Stimulated activated CD8-positive, alpha-beta memory T cell treated with anti-CD3 and anti-CD28 coated beads, Interleukin-4, amount 100 ng/mL, for 48 hours (primary cell): ENCODE measurements at regions not wholly inside any gene's neighbourhood (a gene's known extent, or its start where the extent isn't known, plus 50 kb on each side); places are given as distances from the start of the nearest gene placed in this dataset.
A peak's percentile ranks its signal among the peaks of the same experiment; 100 is the strongest.

Experiments
- DNase-seq: peaks from one replicate; pipeline ENCODE4 v3.0.0-alpha.2; 2020

DNA sequence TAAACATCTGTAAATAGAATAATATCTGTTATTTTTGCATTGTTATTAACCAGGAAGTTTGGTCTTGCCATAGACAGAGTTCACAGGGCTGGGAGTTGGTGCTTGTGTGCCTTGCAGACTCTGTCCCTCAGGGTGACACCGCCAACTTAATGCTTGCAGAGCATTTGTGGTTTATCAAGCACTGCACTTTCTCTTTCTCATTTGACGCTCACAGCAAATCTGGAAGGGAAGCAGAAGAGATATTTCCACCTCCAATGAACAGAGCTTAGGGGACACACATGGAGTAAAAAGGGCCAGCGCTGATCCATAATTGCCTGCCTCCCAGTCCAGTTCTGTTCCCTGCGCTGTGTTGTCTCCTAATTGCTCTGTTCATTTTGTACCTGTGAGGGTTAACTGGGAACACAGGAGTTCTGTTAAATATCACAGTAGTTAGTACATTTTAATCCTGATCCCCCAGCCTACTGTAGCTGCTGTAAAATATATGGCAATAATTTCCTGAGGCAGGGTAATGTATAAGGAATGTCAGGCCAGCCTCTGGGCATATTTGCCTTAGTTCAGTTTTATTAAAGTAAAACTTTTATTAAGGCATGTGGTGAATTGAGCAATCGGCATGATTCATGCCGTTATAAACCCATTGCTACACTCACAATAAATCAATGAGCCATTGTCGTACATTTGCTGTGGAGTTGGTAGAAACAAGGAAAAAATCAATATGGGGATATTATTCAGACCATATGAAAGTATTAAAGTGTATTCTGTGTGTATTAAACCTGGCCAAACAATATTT lies 182.5 kb upstream of the OSR1 start:
- no peak for DNase-seq

DNA sequence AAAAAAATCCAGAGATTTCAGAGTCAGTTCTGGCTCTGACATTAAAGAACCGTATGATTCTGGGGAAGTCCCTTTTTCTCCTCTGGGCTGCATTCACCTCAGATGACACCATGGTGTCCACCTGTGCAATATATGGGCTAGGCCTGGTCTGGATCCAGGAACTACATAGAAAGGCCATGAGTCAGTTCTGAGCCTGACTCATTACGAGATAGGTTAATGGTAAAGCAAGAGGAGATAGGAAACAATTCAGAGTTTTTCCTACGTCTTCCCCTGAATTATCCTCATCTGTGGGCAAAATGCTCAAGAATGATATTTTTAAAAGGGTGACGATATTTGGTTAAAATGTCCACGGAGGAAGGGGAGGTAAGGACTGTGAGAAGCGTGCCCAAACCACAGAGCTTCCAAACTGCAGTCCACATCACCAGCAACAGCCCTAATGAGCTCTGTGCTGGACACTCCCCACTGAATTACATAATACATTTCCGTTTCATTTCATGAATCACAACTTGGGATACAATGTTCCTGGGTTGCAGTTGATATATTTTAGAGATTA lies 180.1 kb upstream of the OSR1 start:
- DNase-seq, result no peak

DNA sequence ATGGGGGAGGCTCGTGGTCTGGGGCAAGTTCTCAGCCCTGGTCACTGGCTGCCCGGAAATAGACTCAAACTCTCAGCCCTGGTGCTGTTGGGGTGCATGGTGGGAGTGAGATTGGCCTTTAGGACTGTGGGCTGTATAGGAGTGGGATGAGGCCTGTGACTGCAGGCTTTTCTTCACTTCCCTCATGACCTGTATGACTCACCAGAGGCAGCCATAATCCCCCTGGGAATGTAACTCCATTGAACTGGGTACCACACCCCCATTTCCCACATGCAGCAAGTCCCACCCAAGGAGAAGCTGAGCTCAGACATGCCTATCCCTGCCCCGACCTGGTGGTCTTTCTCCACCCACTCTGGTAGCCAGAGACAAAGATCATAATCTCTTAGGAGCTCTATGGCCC lies 177.7 kb upstream of the OSR1 start:
- DNase-seq, result no peak

DNA sequence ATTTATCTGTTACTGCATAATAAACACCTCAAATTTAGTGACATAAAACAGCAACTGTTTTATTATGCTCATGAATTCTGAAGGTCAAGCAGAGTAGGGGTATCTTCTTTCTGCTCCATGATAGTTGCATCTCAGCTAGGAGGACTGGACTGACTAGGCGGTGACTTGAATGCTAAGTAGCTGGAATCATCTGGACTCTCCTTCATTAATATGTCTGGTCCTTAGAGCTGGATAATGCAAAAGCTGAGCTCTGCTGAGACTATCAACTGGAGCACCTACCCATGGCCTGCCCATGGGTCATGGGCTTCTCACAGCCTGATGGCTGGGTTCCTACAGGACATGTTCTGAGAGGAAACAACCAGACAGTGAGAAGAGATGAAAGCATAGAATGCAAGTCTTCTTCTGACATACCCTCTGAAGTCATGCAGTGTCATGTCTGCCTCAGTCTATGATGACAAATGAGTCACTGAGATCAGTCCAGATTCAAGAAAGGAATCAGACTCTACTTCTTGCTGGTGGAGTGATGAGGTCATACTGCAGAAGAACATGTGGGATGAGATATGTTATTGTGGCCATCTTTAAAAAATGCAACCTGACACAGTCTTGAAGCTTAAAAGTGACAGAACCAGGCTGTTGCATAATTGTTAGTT lies 174.2 kb upstream of the OSR1 start:
- DNase-seq, result no peak

DNA sequence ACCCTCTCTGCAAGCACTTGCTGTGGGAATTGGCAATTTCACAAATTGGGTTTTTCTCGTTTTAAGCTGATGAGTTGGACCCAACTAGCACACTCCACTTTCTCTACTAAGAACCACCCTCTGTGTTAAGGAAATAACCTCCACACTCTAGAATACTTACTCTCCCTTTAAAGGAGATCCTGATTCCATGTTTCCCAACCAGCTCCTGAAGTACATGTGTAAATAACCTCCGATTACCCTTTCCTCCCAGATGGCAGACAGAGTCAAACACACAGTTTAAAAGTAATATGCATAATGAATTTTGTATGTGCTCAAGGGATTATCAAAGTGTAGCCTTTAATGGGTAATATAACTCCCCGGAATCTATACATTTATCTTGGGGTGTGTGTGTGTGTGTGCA lies 171.3 kb upstream of the OSR1 start:
- DNase-seq, result no peak

DNA sequence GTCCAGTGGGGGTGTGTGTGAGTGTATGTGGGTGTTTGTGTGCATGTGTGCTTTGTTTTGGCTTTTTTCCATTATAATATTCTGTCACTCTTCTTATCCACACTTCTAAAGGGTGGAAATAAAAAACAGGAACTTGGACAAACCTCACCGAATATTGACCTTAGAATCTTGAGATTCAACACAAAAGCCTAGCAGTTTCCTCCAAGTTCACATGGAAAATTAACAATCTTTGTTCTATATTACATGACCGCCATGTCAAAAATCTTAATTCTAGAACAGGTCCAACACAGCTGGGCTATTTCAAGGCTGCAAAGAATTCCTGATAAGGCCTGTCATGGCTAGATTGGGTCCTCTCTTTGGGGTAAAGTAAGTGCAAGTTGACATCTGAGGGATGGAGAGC lies 169.3 kb upstream of the OSR1 start:
- DNase-seq, result no peak

DNA sequence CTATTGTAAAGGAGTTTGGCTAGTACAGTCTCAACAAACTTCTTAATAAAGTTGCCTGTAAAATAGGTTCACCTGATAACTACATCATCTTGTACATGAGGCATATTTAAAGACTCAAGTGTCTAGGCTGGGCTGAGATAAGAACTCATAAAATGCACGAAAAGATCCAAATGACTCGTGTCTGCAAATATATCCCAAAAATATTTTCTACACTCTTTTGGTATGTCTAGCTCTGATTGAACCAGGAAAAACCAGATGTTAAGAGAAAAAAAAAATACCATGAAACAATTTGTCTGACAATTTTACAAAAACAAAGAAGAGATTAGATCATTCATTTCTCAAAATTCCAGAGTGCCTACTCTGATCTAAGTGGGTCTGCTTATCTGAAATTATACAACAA lies 166.9 kb upstream of the OSR1 start:
- no peak for DNase-seq

DNA sequence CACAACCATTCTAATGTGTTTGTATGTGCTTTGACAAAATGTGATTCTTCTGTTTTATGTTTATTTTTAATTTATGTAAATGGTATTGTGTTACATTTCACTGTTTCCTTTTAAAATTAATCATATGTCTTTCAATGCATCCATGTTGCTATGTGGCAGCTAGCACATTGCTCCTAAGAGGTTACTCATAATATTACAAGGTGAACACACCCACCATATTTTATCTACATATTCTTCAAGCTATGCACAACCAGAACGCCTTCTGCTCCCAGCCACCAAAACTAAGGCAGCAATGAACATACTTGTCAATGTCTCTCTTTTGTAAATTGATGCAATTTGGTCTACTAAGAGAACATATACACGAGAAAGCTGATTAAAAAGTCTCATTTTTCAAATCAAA lies 160.6 kb upstream of the OSR1 start:
- no peak for DNase-seq

DNA sequence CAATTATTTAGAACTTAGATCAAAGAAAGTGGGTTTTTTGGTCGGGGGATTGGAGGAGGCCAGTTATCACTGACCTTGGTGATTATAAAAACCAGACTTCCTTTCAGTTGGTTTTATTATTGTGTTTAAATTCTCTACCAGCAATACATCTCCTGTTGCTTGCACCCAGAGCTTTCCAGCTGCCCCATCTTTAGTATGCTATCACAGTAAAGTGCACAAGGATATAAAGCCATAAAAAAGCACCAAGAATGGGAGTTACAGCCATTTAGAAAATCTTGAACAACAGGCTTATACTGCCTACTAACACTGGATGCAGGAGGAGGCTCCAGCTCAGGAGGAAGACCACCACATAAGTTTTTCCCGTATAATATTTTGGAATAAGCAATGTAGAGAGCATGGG lies 148.7 kb upstream of the OSR1 start:
- no peak for DNase-seq

DNA sequence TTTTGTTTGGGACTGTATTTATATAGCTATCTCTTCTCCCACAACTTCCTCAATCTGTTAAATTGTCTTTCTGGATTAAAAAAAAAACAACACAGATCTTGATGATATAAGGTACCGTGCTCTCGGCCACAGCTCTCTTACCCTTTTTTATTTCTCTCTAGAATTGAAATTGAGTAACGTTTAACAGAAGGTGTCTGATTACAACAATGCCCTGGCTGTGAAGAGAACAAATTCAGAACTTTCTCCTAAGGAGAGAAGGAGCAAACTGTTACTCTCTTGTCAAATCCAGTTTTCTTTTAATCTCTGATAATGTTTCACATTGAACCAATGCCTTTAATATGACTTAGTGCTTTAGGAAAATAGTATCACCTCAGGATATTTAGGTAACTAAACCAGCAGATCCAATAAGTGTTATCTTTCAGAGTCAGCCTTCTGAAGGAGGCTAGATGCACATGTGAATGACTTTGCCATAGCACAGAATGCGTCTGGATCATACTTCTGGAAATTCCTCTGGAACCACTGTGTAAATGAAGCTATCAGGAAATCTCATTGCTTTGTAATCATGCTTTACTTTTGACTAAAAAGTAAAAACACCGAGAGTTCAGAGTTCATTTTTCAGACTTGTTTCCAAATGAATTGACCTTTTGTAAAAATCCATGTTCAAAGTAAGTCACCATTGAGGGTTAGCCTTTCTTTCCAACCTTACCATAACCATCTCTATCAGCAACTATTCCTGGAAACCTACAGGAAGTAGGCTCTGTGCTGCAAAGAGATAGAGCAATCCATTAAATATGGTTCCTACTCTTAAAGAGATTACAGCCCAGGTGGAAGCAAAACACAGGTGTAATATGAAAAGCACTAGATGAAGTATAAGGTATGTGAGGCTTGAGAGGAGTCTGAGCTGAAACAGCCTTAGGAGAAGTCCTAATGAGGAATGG lies 147.0 kb upstream of the OSR1 start:
- no peak for DNase-seq

DNA sequence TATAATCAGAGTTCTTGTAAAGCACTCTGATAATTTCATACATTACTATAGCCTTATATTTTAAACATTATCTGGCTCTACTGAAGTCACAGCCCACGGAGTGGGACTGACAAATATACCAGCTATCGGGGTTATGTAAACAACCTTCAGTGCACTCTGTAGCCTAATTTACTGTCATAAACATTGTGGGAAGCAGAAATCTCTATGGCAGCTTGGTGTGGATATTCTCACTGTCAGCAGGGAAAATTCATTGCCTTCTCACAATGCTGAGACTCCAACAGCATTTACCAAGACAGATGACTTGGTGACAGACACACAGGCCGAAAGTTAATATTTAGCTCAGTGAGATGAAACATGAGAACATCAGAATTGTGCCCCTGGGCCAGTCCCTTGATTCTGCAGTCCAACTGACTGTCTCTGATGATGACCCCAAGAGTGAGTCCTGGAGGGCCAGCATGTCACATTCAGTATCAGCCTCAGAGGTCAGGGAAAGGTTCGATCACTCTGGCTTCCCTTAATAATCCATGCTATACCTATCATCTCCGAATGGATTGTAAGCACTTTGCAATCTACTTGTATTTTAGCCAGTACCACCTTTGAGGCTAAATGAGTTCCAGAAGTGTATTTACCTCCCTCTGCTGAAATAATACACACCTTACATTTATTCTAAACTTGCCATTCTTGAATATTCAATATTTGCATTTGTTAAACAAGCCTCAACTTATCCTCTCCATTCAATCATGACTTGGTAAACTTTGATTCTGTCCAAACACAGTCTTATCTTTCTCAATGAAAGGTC lies 146.2 kb upstream of the OSR1 start:
- no peak for DNase-seq

DNA sequence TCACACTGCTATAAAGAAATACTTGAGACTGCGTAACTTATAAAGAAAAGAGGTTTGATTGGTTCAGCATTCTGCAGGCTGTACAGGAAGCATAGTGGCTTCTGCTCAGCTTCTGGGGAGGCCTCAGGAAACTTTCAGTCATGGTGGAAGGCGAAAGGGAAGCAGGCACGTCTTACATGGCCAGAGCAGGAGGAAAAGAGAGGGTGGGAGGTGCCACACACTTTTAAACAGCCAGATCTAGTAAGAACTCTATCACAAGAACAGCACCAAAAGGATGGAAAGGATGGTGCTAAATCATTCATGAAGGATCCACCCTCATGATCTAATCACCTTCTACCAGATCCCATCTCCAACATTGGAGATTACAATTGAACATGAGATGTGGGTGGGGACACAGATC lies 145.5 kb upstream of the OSR1 start:
- no peak for DNase-seq

DNA sequence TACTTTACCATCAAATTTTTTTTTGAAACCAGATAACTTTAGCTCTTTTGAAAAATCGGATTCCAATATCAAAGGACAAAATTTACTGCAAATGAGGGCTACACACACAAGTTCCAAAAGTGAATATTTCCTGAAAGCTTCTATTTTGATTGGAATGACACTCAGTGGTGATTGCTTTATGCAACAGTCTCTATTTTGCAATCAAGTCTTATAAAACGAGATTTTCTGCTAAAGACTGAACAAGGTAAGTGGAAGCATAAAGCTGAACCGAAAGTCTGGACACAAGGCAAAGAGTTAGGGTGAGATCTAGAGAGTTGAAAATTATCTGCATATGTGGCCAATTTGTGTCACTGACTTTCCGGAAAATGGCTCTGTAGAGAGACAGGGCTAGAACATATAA lies 145.0 kb upstream of the OSR1 start:
- no peak for DNase-seq

DNA sequence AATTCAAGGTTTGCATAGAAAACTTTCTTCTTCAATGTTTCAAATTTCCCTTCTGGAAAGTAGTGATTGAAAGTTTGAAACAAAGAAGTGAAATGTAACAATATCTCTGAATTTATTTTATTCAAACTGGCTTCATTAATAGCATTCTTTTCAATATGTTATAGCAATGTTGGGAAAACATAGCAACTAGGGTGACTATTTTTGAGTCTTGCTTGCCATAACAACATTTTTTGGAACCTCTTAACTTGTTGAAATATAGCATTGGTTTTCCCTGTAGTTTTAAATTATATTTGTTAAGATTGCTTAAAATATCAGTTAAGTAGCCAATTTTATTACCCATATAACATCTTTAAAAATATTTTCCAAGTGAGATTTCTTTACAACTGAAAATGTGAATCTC lies 141.7 kb upstream of the OSR1 start:
- DNase-seq, result no peak

DNA sequence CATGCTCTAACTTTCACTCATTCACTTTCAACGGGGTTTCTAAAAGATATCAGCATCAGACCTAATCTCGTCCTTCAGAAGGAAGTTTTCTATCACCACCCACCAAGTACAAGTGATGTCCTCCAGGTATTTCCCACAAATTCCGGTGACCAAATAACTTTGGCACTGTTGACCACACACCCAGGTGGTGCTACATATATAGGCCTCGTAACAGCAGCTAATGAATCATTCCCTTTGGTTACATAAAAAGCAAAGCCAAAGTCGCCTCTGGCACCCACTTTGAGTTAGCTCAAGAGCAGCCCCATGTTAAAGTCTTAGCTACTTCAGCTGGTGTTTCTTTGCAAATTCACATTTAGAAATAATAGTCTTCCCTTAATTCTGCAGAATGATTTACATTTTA lies 138.2 kb upstream of the OSR1 start:
- no peak for DNase-seq

DNA sequence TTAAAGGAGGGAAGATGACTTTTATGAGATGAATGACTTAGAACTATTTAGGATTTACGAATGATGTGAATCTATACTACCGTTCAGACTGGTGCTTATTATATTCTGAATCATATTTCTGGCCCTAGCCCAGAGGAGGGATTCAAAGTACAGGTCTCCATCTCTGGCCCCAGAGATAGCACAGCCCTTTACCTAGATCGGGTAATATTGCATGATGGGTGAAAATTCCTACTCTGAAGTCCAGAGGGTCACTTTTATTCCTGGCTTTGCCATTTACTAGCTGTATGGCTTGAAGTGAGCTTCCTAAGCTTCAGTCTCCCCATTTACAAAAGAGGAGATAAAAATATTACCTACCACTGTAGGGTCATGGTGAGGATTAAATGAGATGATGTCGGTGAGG lies 135.8 kb upstream of the OSR1 start:
- DNase-seq, result no peak

DNA sequence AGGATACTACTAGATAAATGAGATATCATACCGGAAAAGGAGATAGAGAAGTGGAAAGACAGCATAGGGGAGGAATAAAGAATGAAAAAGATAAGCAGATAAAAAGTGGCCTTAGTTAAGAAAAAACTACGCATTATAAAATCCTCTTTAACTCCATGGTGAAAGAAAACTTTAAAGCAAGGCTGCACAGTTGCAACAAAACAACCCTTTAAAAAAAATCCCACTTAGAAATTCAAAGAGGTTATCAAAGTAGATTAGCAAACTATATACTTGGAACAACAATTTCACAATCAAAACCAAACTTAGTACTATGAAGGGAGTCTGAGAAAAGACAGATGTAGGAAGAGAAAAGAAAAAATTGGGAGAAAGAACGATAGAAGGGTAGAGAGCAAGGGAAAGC lies 133.4 kb upstream of the OSR1 start:
- no peak for DNase-seq

DNA sequence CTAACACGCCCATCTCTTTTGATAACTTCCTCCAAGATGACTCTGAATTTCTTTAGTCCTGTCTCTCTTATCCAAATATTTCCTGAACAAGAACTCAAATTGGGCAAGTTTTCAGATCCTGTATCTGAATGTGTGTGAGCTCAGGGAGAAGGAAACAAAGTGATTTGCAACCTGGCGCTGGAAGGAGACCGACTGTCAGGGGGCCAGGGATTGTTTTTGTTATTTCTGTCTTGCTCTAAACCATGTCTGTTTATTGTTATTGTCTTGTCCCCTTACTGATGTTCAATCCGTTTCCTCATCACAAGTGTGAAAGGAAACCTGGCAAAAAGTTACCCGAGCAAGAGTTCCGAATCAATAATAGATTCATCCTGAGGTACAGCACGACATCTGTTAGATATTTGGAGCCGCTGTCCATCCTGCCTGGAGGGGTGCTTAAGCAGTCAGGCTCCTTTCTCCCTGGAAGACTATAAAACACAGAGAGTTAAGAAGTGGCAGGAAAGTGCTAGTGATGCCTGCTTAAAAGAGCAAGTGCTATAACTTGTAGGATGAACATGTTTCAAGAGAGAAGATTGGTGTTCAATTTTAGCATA lies 132.5 kb upstream of the OSR1 start:
- no peak for DNase-seq

DNA sequence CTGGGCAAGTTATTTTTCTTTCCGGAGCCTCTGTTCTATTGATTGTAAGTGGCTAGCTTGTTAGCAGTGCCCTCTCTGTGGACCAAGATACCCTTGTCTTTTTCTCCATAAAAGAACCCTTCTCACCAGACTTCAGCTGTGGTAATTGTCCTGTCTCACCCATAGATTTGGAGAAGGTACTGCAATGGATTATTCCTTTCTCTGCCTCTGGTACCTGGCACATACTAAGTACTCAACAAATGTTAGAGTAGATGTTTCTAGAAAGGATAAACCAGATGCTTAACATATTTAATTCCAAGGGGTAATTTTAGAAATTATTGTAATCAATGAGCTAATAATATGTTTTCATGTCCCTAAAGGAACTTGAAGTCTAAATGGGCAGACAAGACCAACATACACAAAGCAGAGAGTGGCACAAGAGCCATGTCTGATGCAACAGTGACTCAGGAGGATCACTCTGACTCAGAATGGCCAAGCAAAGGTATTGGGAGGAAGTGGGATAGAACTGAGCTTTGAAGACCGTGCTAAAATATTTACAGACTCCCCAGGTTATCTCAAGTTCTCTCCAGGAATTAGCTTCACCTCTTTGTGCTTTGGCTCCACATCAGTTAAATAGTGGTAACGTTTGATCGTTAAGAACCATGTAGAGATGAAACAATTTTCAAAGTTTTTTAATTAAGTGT lies 129.7 kb upstream of the OSR1 start:
- peak; percentile 29 for DNase-seq

DNA sequence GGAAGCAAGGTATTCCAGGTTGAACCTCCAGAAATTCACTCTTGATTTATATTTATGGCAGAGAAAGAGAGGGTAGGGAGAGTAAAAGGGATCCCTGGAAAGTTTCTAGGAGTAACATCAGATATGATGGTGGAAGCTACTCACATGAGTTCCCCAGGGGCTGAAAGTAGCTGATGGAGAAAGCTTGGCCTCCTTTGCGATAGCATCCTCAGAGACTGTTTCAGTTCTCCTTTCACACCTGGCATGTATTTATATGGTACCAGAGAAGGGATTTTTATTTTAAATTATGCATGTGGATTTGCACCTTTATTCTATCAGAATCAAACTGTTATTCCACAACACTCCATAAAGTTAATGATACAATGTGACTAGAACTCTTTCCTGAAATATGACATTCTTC lies 126.3 kb upstream of the OSR1 start:
- DNase-seq, result no peak

DNA sequence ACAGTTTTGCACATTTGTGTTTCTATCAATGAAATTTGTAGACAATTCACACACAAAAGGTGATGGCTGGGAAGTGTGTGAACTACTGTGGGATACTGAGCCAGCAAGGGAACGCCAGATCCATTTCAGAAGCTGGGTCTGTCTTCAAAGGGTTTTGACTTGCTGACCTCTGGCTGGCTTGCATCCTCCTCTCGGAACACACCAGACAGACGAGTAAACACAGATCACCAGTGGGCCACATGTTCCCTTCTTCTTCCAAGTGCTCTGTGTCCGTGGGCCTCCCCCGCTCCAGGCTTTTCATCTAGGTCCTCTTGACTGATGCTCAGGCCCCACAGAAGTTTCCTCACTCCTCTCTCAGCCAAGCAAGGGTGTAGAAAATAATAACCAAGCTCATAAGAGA lies 122.2 kb upstream of the OSR1 start:
- DNase-seq, result no peak

DNA sequence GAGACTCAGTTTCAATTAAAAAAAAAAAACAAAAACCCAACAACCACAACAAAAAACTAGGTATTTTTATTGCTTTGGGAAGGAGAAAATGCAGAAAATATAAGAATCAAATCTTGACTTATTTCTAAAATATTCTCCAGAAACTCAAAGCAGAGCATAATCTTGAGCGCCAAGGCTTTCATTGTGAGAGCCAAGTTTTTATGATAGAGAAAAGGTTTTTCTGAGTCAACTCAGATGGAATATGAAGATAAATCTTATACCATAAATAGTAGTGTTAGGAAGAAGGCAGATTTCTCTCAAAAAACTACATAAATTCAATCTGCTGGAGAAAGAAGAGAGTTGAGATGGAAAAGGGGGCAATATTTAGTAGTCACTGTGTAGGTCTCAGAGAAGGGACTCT lies 121.2 kb upstream of the OSR1 start:
- no peak for DNase-seq
